H9 (cell line): ENCODE measurements at regions not wholly inside any gene's neighbourhood (a gene's known extent, or its start where the extent isn't known, plus 50 kb on each side); places are given as distances from the start of the nearest gene placed in this dataset.
"Not testable (repeated sequence)": the region's sequence is repeated elsewhere in the genome, so short reads cannot be mapped to it uniquely, and the experiment has no call there.

Source experiments
- DNase-seq: peaks from one replicate; pipeline ENCODE4 v3.0.0-alpha.2; 2017
- H2AFZ ChIP-seq: one replicate; pipeline ENCODE4 v1.6.1; 2013; ENCODE audit warnings: mild to moderate bottlenecking, low read length, control low read depth, moderate library complexity
- H2AK5ac ChIP-seq: 2 replicates; pipeline ENCODE4 v1.6.1; 2013; ENCODE audit warnings: low read length, control low read depth, mixed read lengths; ENCODE audit not compliant: insufficient read length
- H2BK120ac ChIP-seq: one replicate; pipeline ENCODE4 v1.6.1; 2013; ENCODE audit warnings: low read depth, mild to moderate bottlenecking, low read length, control low read depth, inconsistent platforms; ENCODE audit not compliant: poor library complexity, severe bottlenecking
- H2BK12ac ChIP-seq: 2 replicates; pipeline ENCODE4 v1.6.1; 2013; ENCODE audit warnings: low read length, control low read depth, mixed read lengths, low read depth; ENCODE audit not compliant: insufficient read length
- H2BK15ac ChIP-seq: 2 replicates; pipeline ENCODE4 v1.6.1; 2013; ENCODE audit warnings: low read depth, low read length, control low read depth
- H2BK20ac ChIP-seq: one replicate; pipeline ENCODE4 v1.6.1; 2013; ENCODE audit warnings: low read depth, mild to moderate bottlenecking, low read length, control low read depth, inconsistent platforms; ENCODE audit not compliant: poor library complexity, severe bottlenecking
- H2BK5ac ChIP-seq: 2 replicates; pipeline ENCODE4 v1.6.1; 2013; ENCODE audit warnings: low read length, control low read depth, mixed read lengths; ENCODE audit not compliant: insufficient read length
- H3K14ac ChIP-seq: 2 replicates; pipeline ENCODE4 v1.6.1; 2013; ENCODE audit warnings: low read length, control low read depth; ENCODE audit not compliant: insufficient read depth
- H3K18ac ChIP-seq: 2 replicates; pipeline ENCODE4 v1.6.1; 2013; ENCODE audit warnings: low read depth, mild to moderate bottlenecking, mixed read lengths, low read length, control low read depth; ENCODE audit not compliant: insufficient read length
- H3K23ac ChIP-seq: 2 replicates; pipeline ENCODE4 v1.6.1; 2013; ENCODE audit warnings: low read length, control low read depth, mixed read lengths, low read depth; ENCODE audit not compliant: insufficient read length
- H3K23me2 ChIP-seq: 2 replicates; pipeline ENCODE4 v1.6.1; 2013; ENCODE audit warnings: low read depth, mild to moderate bottlenecking, mixed read lengths, low read length, control low read depth; ENCODE audit not compliant: insufficient read length, poor library complexity, severe bottlenecking
- H3K27ac ChIP-seq: 2 replicates; pipeline ENCODE4 v1.5.1; 2013; ENCODE audit warnings: low read length, control low read depth, mixed read lengths, low read depth; ENCODE audit not compliant: insufficient read length
- H3K27me3 ChIP-seq: 2 replicates; pipeline ENCODE4 v1.6.1; 2013; ENCODE audit warnings: low read length, control low read depth, inconsistent platforms; ENCODE audit not compliant: insufficient read depth
- H3K4ac ChIP-seq: 2 replicates; pipeline ENCODE4 v1.6.1; 2013; ENCODE audit warnings: low read depth, mild to moderate bottlenecking, control low read depth, inconsistent platforms, low read length, moderate library complexity
- H3K4me1 ChIP-seq: 2 replicates; pipeline ENCODE4 v1.6.1; 2013; ENCODE audit warnings: low read length, control low read depth, inconsistent platforms; ENCODE audit not compliant: insufficient read depth
- H3K4me2 ChIP-seq: 2 replicates; pipeline ENCODE4 v1.6.1; 2013; ENCODE audit warnings: low read length, control low read depth, mixed read lengths; ENCODE audit not compliant: insufficient read length, insufficient read depth
- H3K56ac ChIP-seq: 2 replicates; pipeline ENCODE4 v1.6.1; 2013; ENCODE audit warnings: low read depth, mild to moderate bottlenecking, mixed read lengths, low read length, control low read depth; ENCODE audit not compliant: insufficient read length
- H3K79me1 ChIP-seq: 2 replicates; pipeline ENCODE4 v1.6.1; 2013; ENCODE audit warnings: low read depth, mild to moderate bottlenecking, moderate library complexity, low read length, control low read depth, inconsistent platforms; ENCODE audit not compliant: insufficient read depth, poor library complexity, severe bottlenecking
- H3K79me2 ChIP-seq: 2 replicates; pipeline ENCODE4 v1.6.1; 2013; ENCODE audit warnings: low read length, control low read depth, inconsistent platforms; ENCODE audit not compliant: insufficient read depth
- H3K9ac ChIP-seq: 2 replicates; pipeline ENCODE4 v1.6.1; 2013; ENCODE audit warnings: low read length, control low read depth, mixed read lengths; ENCODE audit not compliant: insufficient read length; ENCODE audit errors: extremely low read depth
- H3K9me3 ChIP-seq: one replicate; pipeline ENCODE4 v1.6.1; 2013; ENCODE audit warnings: low read depth, low read length, inconsistent platforms; ENCODE audit not compliant: control insufficient read depth
- H3T11ph ChIP-seq: one replicate; pipeline ENCODE4 v1.6.1; 2013; ENCODE audit warnings: mild to moderate bottlenecking, low read length, control low read depth, inconsistent platforms
- H4K20me1 ChIP-seq: one replicate; pipeline ENCODE4 v1.6.1; 2013; ENCODE audit not compliant: control insufficient read depth, insufficient read length, insufficient read depth
- H4K5ac ChIP-seq: 2 replicates; pipeline ENCODE4 v1.6.1; 2013; ENCODE audit warnings: low read depth, mild to moderate bottlenecking, mixed read lengths, low read length, control low read depth; ENCODE audit not compliant: insufficient read length
- H4K8ac ChIP-seq: replicated peaks from 2 replicates; pipeline ENCODE4 v1.6.1; 2013; ENCODE audit warnings: low read length, control low read depth, mixed read lengths, low read depth; ENCODE audit not compliant: insufficient read length
- H4K91ac ChIP-seq: 2 replicates; pipeline ENCODE4 v1.6.1; 2013; ENCODE audit warnings: low read depth, mild to moderate bottlenecking, moderate library complexity, mixed read lengths, low read length, control low read depth; ENCODE audit not compliant: insufficient read length
- H3K27ac Mint-ChIP-seq, 3 experiments: 2 replicates in 2 of 3; 3 replicates in 1 of 3; pipeline ENCODE4 v1.8.0; 2020 to 2021; ENCODE audit warnings: mixed read lengths in 3 of 3, mild to moderate bottlenecking in 1 of 3, moderate library complexity in 1 of 3
- H3K27me3 Mint-ChIP-seq: 2 replicates; pipeline ENCODE4 v1.8.0; 2021; ENCODE audit warnings: low read depth, mild to moderate bottlenecking, moderate library complexity, mixed read lengths
- H3K36me3 Mint-ChIP-seq, 3 experiments: 2 replicates in 2 of 3; 3 replicates in 1 of 3; pipeline ENCODE4 v1.8.0; 2020 to 2021; ENCODE audit warnings: low read depth in 3 of 3, mixed read lengths in 3 of 3; ENCODE audit not compliant: insufficient read depth in 1 of 3
- H3K4me1 Mint-ChIP-seq, 2 experiments: 2 replicates each; pipeline ENCODE4 v1.8.0; 2020; ENCODE audit warnings: mixed read lengths in 2 of 2
- H3K4me3 Mint-ChIP-seq, 2 experiments: 2 replicates in 1 of 2; 3 replicates in 1 of 2; pipeline ENCODE4 v1.8.0; 2020 to 2021; ENCODE audit warnings: mild to moderate bottlenecking in 2 of 2, mixed read lengths in 2 of 2, moderate library complexity in 1 of 2
- H3K9me3 Mint-ChIP-seq, 2 experiments: 2 replicates in 1 of 2; 3 replicates in 1 of 2; pipeline ENCODE4 v1.8.0; 2020; ENCODE audit warnings: mild to moderate bottlenecking in 2 of 2, mixed read lengths in 2 of 2, moderate library complexity in 1 of 2
- CTCF ChIP-seq: fragments of 200-600 bp; sonication (generic); conservative IDR thresholded peaks from 3 replicates; pipeline ENCODE4 v1.8.0; 2021; ENCODE audit warnings: antibody characterized with exemption, mild to moderate bottlenecking
- WGBS: extraction: QIAGEN DNeasy Blood & Tissue Kit; methylation state at CpG from one replicate; pipeline ENCODE4 v1.1.7; 2013; ENCODE audit warnings: missing lambda C conversion rate, low lambda C conversion rate, mixed read lengths; ENCODE audit not compliant: insufficient read length; ENCODE audit errors: extremely low coverage; 5-methylcytosine and 5-hydroxymethylcytosine counted together

- Histone ChIP-seq H2BK5ac (no peak overlapping the region), H4K91ac (no peak overlapping the region), H3K23me2 (peaks cover 3% of the 10 kb centered on the region), H3K4me2 (no peak overlapping the region), H3K79me1 (no peaks in the 10 kb centered on the region), H4K20me1 (no peaks in the 10 kb centered on the region), H3K9me3 (peaks cover 65% of the 10 kb centered on the region), H4K5ac (no peak overlapping the region), H4K8ac (no peak overlapping the region), H2BK15ac (no peak overlapping the region), H2AK5ac (no peak overlapping the region), H3K4ac (no peak overlapping the region), H2AFZ (no peak overlapping the region), H2BK120ac (no peak overlapping the region), H3K23ac (no peak overlapping the region), H2BK20ac (no peak overlapping the region), H3K79me2 (no peaks in the 10 kb centered on the region), H3K27ac (no peak overlapping the region), H3K18ac (no peak overlapping the region), H3K4me1 (no peaks in the 10 kb centered on the region), H3K9ac (no peak overlapping the region), H3K14ac (no peak overlapping the region), H2BK12ac (no peak overlapping the region), H3T11ph (no peak overlapping the region), H3K27me3 (no peaks in the 10 kb centered on the region), H3K56ac (no peak overlapping the region)
- WGBS = no CpG with 5 or more reads among the region's 44 CpGs
- peaks cover 94 to 96% of the 10 kb centered on the region in 2 experiments for H3K9me3 Mint-ChIP-seq
- no peak for TF ChIP-seq CTCF
- H3K4me3 Mint-ChIP-seq = peak overlapping the region in 1 of 2 experiments; percentile 24; a peak in 1 of 5 replicates
- H3K27me3 Mint-ChIP-seq = peaks cover 12% of the 10 kb centered on the region
- peaks cover 14 to 48% (median 28%) of the 10 kb centered on the region in 3 experiments for H3K36me3 Mint-ChIP-seq
- H3K4me1 Mint-ChIP-seq = no peaks in the 10 kb centered on the region
- no peak overlapping the region for H3K27ac Mint-ChIP-seq
- no peak for DNase-seq
Observed at GRCh38 chr22:11598492-11599440, 3929.2 kb upstream of the OR11H1 start.

- no CpG with 5 or more reads among the region's 19 CpGs for WGBS
- H3T11ph ChIP-seq, H2AFZ ChIP-seq, H2BK120ac ChIP-seq, H2AK5ac ChIP-seq, H2BK15ac ChIP-seq, H3K14ac ChIP-seq, H3K4me1 Mint-ChIP-seq, H3K4me1 ChIP-seq, H4K5ac ChIP-seq, H3K18ac ChIP-seq, H4K91ac ChIP-seq, H2BK20ac ChIP-seq, H3K4me2 ChIP-seq, H3K27ac Mint-ChIP-seq, H2BK12ac ChIP-seq, H2BK5ac ChIP-seq, H3K27me3 Mint-ChIP-seq, H3K27me3 ChIP-seq, H3K79me2 ChIP-seq, H3K9ac ChIP-seq, H4K8ac ChIP-seq, H3K79me1 ChIP-seq, DNase-seq, H3K23ac ChIP-seq, H3K23me2 ChIP-seq, H3K56ac ChIP-seq, H4K20me1 ChIP-seq, H3K4ac ChIP-seq, H3K27ac ChIP-seq, H3K4me3 Mint-ChIP-seq: not testable (repeated sequence)
- H3K9me3 ChIP-seq = peaks cover 61% of the 10 kb centered on the region
- H3K36me3 Mint-ChIP-seq = peaks cover 18 to 47% (median 28%) of the 10 kb centered on the region in 3 experiments
- H3K9me3 Mint-ChIP-seq = peaks cover 93 to 95% of the 10 kb centered on the region in 2 experiments
Observed at GRCh38 chr22:11599456-11599855, 3928.5 kb upstream of the OR11H1 start.
